OCI-LY3 (cell line): ENCODE measurements at regions not wholly inside any gene's neighbourhood (a gene's known extent, or its start where the extent isn't known, plus 50 kb on each side); places are given as distances from the start of the nearest gene placed in this dataset.
"Not testable (repeated sequence)": the region's sequence is repeated elsewhere in the genome, so short reads cannot be mapped to it uniquely, and the experiment has no call there.

Experiments
- EZH2phosphoT487 ChIP-seq: fragments of 200-600 bp; shearing (Covaris generic); IDR thresholded peaks from 2 replicates; pipeline ENCODE4 v1.6.1; 2018; ENCODE audit warnings: antibody characterized with exemption, mixed run types, low read depth
- TF ChIP-seq, protein P1 (sequence below): fragments of 200-600, 300-600 bp; sonication (generic); IDR thresholded peaks from 2 replicates; pipeline ENCODE4 v1.5.1; 2014; ENCODE audit warnings: antibody characterized with exemption, low read length, low read depth

DNA sequence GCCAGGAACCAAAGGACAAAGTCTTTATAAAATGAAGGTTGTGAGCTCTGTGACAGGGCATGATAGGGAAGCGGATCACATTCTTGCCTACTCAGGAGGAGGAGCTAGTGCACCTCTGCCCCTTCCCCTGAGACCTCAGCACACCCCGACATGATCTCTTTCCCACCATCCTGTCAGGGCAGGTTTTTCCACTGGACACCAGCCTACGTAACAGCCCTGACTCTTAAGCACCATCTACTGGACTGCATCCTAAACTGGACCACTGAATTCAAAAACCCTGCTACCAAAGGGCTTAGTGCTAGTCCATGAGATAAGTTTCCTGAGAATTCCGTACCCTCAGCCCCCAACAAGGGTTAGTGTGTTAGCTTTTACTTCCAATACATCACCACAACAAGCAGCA lies 166.4 kb downstream of the FAM72C start:
- TF ChIP-seq, protein P1, sequence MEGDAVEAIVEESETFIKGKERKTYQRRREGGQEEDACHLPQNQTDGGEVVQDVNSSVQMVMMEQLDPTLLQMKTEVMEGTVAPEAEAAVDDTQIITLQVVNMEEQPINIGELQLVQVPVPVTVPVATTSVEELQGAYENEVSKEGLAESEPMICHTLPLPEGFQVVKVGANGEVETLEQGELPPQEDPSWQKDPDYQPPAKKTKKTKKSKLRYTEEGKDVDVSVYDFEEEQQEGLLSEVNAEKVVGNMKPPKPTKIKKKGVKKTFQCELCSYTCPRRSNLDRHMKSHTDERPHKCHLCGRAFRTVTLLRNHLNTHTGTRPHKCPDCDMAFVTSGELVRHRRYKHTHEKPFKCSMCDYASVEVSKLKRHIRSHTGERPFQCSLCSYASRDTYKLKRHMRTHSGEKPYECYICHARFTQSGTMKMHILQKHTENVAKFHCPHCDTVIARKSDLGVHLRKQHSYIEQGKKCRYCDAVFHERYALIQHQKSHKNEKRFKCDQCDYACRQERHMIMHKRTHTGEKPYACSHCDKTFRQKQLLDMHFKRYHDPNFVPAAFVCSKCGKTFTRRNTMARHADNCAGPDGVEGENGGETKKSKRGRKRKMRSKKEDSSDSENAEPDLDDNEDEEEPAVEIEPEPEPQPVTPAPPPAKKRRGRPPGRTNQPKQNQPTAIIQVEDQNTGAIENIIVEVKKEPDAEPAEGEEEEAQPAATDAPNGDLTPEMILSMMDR = not testable (repeated sequence)
- not testable (repeated sequence) for TF ChIP-seq EZH2phosphoT487
